HG03469 (cell line): ENCODE measurements at regions not wholly inside any gene's neighbourhood (a gene's known extent, or its start where the extent isn't known, plus 50 kb on each side); places are given as distances from the start of the nearest gene placed in this dataset.

ENCODE experiments used
- ATAC-seq: cut with Tn5 transposase; IDR thresholded peaks from one replicate; pipeline ENCODE4 v1.9.1; 2021; ENCODE audit warnings: mild to moderate bottlenecking, moderate library complexity, moderate number of reproducible peaks; ENCODE audit not compliant: unreplicated experiment

DNA sequence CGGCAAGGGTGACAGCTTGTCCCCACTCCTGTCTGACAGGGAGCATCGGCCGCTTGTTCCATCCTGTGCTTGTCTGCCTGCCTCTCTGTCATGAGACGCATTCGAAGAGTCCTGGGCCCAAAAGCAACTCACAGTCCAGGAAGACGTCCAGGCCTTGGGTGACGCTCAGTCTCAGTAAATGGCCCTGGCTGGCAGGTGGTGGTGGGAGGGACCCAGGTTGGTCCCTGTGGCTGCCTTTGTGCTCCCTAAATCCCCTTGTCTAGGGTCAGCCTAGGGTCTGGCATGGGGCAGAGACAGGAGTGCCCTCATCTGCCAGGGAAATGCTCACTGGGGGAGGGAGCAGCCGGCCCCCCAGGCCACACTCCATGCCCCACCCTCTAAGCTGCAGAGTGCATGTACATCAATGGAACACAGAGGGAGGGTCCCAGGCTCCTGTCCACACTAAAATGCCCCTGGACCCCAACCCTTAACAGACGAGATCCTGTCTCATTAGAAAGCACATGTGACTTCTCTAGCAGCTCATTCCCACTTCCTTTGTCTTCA, 295.2 kb upstream of the ZNF32 start:
- no peak for ATAC-seq

DNA sequence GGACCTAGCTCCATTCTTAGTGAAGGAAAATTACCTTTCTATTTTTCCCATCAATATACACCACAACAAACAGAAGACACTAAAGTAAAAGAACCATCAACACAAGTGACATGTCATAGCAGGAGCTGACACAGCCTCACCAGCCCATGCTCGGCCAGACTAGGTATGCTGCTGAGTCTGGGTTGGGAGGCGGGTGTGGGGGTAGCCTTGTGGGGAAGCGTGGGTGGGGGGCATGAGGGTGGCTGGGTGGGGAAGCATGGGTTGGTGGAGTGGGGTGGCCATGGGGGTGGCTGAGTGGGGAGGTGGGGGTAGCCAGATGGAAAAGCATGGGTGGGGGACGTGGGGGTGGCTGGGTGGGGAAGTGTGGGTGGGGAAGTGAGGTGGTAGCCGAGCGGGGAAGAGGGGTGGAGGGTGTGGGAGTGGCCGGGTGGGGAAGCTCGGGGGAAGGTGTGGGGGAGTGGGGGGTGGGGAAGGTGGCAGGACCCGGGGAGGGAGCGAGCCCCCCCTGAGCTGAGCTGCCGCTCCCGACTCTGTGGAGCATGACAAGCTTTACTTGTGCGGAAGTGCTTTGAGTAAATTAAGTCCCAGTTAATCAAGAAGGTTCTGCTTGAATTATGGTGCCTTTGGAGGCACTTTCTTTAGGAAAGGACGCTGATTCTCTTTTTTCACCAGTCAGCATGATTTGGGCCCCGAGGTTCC, 294.6 kb upstream of the ZNF32 start:
- no peak for ATAC-seq

DNA sequence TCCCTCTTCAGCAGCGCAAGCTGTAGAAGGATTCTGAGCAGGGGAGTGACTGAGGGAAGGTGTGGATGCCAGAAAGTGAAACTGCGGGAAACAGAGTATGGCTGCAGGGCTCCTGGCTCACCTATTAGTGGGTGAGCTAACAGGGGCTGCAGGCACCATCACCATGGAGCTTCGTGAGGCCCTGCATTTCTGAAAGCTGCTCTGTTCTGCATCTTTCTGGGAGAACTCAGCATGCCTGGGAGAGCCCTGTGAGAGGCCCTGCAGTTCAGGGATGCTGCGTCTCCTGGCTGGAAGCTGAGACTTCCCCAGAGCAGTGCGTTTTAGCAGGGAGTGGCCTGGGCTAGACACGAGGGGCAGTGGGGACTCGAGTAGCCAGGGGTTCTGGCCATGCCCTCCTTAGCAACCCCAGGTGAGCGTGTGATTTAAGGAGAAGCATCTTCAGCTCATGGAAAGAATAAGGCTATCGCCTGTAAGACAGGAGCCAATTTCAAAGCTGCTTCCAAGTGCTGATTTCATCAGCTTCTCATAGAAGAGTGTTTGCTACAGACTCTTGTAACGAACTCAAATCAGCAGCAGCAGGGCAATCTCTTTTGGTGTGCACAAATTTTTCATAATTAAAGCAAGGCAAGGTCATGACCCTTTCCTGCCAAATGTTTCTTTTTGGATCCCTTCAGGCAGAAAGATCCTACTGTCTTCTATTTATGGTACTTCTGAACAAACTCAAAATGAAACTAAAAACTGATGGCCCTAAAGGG, 293.6 kb upstream of the ZNF32 start:
- no peak for ATAC-seq

DNA sequence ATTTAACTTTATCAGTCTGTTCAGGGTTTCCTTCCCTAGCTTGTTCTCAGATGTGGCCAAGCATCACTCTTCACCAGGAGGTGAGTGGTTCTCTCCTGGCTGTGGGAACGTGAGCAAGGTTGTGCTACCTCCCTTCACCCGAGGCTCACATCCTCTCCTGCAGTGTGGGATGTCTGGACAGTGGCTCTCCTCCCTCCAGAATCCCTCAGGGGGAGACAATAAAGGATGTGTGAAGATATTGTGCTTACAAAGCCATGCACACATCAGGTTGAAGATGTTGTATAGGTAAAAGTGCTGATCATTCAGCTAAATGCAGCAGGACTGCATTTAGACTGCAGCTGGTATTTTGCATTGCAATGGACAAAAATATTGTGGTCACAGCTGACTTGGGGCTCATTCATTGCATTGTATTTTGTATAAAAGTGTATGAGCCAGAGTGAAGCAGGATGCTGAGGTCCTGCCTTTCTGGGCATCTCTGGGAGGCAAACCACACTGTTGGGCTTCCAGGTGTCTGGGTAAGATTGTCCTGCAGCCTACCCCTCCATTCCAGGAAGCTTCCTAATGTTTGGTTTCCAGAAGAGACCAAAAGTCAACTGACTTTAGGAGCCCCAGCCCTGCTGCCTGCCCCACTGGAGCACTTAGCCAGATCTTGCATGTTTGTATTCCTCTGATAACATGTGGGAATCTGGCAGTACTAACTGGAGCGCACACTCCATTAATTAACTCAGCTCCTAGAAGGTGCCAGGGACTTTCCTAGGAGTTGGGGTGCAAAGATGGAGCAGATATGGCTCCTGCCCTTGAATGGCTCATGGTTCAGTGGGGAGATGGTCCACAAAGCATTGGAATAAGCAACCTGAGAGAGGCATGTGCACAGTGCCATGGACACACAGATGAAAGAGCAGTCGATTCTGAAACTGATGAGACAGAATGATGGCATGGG, 292.5 kb upstream of the ZNF32 start:
- ATAC-seq = no peak

DNA sequence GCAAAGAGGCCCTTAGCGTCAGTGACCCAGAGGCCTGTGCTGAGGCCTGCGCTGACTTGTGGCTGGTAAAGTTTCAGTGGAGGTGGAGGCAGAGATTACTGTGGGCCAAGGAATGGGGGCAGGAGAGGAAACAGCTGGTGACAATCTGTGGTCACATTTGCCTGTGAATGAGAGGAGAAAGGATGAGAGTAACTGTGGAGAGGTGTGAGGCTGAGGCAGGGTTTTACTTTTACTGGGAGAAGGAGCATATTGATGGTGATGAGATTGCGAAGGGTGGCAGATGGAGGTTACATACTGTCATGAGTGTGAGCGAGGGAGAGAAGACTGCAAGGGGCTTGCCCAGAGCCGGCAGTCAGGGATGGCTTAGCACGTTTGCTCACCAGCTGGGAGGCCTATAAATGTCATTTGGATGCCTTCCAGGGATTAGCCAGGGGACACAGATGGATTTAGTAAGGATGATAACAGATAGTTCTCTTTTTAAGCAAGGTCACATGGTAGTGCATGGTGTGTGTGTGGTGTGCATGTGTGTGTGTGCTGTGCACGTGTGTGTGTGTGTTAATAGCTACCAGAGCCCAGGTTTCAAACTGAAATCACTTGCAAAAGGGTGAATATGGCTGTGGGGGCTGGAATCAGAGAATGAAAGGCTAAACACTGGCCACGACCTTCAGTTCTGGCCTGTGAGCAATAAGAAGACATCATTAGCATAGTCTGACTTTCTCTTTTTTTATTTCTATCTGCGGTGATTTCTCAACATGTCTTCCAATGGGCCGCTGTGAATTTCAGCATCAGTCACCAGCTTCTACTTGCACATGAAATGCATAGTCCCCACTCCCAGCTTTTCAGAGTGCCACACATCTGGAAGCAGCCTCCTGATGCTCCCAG, 291.5 kb upstream of the ZNF32 start:
- ATAC-seq = no peak

DNA sequence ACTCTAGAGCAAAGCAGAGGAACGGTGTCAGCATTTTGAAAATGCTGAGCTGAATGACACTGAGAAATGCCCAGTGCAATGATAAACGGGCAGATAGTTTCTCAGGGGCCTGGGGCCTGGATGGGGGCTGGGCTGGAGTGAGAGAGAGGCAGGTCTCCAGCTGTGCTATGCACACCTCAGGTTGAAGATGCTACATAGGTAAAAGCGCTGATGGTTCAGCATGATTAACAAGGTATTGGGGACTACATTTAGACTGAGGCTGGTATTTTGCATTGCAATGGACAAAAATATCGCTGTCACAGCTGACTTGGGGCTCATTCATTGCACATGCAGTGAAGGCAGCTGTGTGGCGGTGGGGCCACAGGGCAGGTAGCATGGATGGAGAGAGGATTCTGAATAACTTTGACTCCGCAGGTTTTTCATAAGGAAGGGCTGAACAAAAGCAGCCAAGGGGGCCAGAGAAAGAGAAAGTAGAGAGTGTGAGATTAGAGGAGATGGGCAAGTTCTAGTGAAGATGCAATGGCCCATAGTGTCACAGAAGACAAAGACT, 290.8 kb upstream of the ZNF32 start:
- no peak for ATAC-seq

DNA sequence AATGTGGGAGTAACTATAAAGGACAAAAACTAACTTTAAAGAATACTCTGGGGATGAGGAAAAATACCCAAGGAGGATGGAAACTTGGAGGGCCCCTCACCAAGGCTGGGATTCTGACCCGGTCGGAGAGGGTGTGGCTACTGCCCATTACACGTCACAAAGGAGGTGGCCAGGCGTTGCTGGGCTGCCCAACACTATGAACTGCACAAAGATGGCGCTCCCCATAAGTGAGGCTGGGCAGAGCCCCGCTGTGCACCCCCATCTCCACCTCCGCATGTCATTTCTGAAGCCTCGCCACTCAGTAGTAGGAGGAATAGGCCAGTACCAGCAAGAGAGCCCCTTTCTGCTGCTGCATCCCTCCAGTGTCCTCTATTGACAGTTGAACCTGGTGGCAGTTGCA, 290.1 kb upstream of the ZNF32 start:
- no peak for ATAC-seq

DNA sequence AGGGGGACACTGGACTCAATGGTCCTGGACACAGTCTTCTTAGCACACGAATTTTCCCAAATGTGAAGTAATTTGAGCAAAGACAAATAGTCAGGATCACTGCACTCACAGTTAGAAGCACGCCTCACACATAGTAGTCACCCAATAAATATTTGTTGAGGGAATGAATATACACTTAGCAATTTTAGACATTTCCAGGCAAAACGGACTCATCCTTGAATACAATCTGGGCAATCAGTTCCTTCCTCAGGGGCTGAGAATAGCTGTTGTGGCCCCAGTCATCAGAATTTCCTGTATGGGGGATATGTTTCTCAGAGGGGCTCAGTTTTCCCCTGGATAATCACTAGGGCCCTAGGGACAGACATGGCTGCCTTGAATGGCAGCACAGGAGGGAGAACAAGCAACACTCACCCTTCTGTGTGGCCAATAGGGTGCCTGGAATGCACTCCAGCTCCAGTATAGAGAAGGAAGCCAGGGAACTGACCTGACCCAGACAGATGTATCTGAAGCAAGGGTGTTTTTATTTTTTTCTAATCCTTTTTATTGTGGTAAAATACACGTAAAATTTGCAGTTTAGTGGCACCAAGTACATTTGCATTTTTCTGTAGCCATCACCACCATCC, 282.7 kb upstream of the ZNF32 start:
- ATAC-seq = no peak

DNA sequence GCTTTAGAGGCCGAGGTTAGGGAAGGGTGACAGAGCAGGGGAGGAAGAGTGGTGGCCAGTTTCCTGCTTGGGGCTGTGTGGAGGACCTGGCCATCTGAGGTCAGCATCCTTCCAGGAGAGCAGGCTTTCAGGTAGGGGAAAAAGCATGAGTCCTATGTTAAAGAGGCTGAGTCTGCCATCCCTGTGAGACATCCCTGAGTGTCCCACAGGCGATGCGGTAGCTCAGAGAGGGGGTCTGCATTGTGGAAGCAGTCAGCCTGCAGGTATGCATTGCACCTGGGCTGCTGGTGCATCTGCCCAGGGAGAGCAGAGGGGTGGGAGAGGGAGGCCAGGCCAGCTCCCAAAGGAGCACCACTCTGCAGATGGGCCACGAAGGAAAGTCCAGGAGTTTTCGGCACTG, 282.1 kb upstream of the ZNF32 start:
- ATAC-seq = no peak

DNA sequence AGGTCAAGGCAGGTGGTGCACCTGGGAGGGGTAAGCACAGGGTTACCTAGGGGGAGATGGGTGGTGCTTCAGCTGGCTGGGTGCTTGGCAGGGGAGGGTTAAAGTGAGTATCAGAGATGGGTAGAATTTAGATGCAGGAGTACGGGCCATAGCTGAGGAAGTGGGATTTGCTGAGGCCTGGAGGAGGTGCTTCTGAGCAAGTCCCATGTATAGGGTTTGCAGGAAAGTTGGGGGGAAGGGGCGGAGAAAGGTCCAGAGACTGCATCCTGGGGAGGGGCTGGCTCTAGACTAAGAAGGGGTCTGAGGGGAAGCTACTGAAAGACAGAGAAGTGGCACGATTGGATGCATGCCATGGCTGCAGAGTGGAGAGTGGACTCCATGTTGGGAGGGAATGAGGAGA, 281.6 kb upstream of the ZNF32 start:
- no peak for ATAC-seq

DNA sequence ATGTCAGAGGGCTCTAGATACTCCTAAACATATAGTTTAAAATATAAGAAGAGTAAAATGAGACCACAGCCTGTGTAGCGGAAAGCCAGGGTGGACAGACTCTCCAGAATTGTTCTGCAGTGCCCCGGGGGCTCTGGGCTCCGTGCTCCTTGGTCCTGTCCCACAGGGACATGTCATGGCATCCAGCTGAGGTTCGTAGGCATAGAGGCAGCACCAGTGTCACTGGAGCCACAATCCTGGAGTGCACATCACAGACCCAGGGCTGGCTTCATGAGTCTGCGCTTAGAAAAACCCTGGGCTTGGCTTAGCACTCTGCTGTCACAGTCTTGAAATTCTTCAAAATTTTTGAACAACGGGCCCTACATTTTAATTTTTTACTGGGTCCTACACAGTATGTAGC, 280.4 kb upstream of the ZNF32 start:
- ATAC-seq = no peak

DNA sequence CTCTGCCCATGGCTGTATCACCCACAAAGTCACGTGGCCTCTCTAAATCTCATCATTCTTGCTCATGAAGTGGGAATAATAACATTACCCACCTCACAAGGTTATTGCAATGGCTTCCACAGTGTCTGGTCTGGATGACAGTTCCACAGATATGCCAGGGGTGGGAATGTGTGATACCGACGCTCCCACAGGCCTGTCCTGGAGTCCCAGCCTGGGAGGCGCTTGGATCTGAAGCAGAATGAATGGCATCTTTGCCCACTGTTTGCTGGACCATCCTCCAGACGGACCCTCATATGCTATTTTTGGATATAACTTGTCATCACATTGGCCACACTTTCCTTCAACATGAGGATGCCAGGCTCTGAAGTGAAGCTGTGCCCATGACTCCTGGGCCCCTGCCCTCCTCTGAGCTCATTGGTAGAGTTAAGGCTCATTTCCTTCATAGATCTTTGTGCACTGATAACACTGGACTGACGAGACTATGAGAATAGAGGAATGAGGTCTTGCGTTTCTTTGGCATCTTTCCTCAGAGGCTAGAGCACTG, 279.8 kb upstream of the ZNF32 start:
- ATAC-seq = no peak

DNA sequence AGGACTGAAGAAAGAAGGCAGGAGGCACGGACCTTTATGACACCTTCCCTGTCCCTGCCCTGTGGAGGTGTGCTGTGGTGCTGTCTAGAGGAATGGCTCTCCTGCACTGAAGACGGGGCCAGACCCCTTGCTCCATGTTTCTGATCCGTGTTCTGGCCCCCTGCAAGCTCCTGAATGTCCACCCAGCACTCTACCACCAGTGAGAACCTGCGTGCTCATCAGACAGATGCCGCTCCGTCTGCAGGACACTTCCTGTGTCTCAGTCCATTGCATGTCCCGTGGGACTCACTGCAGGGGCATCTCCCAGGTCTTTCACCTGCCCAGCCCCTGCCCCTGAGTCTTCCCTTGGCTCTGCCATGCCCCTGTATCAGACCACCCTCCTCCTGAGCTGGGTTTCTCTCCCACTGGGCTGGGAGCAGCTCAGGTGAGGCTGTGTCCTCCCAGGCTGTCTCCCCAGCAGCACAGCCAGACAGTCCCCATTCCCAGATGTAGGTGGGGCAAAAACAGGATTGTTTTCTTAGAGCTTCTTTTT, 278.3 kb upstream of the ZNF32 start:
- no peak for ATAC-seq

DNA sequence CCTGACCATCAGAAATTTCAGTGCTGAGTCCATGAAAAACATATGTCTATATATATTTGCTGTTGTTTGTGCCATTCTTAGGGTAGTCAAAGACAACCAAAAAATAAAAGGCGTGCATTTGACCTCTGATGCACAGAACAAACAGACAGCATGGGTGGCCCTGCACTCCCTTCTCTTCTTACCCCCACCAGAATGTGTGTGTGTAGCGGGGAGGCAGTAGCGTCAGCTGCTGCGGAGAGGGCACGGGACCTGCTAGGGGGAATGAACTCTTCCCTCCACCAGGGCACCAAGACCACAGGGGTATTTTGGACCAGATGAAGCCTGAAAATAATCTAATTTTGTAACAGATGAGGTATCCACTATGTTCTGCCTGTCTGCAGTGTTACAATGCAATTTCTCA, 277.7 kb upstream of the ZNF32 start:
- no peak for ATAC-seq

DNA sequence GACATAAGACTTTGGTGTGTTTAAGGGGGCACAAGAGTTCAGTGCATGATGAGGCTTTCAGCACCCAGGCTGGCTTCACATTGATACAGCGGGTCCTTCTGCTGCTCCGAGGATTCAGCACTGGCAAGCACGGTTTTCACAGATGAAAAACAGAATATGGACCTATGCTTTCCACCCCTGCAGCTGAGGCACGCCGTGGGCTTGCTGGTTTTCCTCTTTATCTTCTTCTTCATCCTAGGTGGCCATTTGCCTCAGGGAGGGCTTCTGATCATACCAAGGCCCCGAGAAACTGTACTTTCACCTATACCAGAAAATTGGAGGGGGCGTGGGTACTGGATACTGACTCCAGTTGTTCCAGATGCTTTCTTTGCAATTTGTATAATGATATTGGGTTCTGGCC, 277.1 kb upstream of the ZNF32 start:
- no peak for ATAC-seq

DNA sequence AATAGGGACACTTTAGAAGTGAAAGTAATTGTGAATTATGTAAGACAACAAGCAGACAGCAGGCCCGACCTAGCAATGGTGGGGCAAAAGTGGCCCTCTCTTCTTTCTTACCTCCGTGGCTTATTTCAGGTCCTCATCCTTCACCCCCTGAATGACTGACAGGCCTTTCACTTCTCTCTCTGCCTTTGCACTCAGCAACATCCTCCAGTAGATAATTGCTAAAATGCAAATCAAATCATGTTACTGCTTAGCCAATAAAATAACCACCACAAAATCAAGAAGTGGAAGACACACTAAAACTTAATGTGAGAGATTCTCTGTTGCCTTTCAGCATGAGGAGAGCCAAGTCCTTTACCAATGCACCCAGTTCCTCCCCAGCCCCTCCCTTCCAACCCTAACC, 274.6 kb upstream of the ZNF32 start:
- no peak for ATAC-seq

DNA sequence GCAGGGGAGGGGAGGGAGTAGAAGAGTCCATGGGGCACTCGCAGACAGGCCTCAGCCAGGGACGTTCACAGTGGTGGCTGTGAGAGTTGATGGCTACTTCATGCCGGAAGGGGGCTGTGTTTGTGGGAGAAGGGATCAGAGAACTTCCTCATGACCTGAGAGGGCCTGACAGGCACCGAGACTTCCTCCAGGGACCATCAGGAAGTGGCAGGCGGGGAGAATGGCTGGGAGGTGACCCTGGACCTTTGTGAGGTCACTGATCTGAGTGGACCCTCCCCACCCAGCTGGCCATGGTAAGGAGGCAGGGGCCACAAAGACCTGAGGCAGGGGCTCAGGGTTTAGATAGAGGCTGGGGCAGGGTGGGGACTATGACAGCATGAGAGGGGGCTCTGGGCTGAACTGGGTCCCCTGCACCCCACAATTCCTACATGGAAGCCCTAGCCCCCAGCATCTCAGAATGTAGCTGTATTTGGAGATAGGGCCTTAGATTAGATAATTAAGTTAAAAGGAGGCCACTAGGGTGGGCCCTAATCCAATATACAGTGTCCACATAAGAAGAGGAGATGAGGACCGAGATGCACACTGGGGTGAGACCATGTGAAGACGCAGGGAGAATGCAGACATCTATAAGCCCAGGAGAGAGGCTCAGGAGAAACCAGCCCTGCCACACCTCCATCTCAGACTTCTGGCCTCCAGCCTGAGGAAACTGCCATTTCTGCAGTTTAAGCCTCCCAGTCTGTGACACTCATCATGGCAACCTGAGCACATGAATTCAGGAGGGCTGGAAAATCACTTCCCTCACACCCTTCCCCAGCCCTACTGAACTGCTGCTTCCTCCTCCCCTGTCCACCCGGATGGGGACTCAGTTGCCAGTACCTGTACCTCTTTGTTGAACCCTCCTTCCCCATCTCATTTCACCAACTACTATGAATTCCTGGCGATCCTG, 273.9 kb upstream of the ZNF32 start:
- no peak for ATAC-seq

DNA sequence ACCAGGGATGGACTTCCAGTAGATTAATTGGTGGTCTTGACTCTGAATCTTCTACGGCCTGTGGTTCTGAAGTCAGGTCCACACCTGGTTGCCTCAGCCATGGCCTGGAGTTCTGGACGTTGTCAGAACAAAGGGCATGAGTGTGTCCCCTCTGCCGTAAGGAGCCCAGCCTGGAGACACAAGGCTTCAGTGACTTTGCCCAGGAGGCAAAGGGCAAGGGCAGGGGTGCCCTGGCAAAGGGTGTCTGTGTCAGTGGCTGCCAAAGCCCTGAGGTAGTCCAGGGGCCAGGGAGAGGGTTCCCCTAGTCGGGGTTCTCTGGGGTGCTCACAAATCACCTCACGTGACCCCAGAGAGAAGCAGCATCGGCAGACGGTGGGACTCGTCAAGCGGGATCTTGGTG, 273.2 kb upstream of the ZNF32 start:
- no peak for ATAC-seq
